HL-60 (cell line): ENCODE measurements at regions not wholly inside any gene's neighbourhood (a gene's known extent, or its start where the extent isn't known, plus 50 kb on each side); places are given as distances from the start of the nearest gene placed in this dataset.
A peak's percentile ranks its signal among the peaks of the same experiment; 100 is the strongest.

Experiments used
- DNase-seq, 2 experiments: peaks; one replicate each; pipeline ENCODE4 v3.0.0-alpha.2; 2010 to 2020; ENCODE audit warnings: low read depth in 1 of 2, low spot score in 1 of 2
- H3K27ac ChIP-seq: fragments of 250-450 bp; sonication (Bioruptor Pico); replicated peaks from 2 replicates; pipeline ENCODE4 v1.5.1; 2020; ENCODE audit warnings: mild to moderate bottlenecking, moderate library complexity
- H3K27me3 ChIP-seq: fragments of 250-450 bp; sonication (Bioruptor Pico); 2 replicates; pipeline ENCODE4 v1.5.1; 2021; ENCODE audit warnings: mild to moderate bottlenecking, moderate library complexity; ENCODE audit not compliant: insufficient read depth, poor library complexity, severe bottlenecking
- H3K4me3 ChIP-seq: replicated peaks from 2 replicates; pipeline ENCODE4 v1.5.1; 2011; ENCODE audit warnings: mild to moderate bottlenecking, control low read depth, low read length; ENCODE audit not compliant: insufficient read depth
- CTCF ChIP-seq: IDR thresholded peaks from one replicate; pipeline ENCODE4 v1.5.1; 2011; ENCODE audit warnings: low read length, control low read depth, inconsistent platforms; ENCODE audit not compliant: insufficient read depth
- GABPA ChIP-seq: IDR thresholded peaks from 2 replicates; pipeline ENCODE4 v1.6.1; 2012; ENCODE audit warnings: low read depth
- POLR2AphosphoS5 ChIP-seq: IDR thresholded peaks from 2 replicates; pipeline ENCODE4 v1.6.1; 2012; ENCODE audit warnings: low read depth
- SPI1 ChIP-seq: IDR thresholded peaks from 2 replicates; pipeline ENCODE4 v1.6.1; 2012; ENCODE audit warnings: low read depth, mild to moderate bottlenecking, borderline replicate concordance
- TF ChIP-seq, protein P1 (sequence below): IDR thresholded peaks from 2 replicates; pipeline ENCODE4 v1.6.1; 2012; ENCODE audit warnings: low read depth; ENCODE audit not compliant: insufficient replicate concordance

DNA sequence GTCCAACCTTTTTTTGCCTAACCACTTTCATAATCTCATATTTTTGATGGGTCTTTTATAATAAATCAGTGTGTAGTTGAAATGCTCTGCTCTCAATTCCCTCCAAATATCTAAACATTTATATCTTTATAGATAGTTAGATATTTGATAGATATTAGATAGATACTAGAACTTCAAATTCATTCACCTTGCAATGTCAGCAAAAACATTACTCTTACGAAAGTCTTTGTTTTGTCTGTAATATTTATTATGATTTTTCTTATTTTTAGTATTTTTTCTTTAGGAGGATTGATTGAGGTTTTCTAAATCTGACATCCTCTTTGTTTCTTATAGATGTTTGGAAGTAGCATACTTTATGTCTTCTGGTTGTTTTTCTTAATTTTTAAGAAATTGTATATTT lies 2563.6 kb downstream of the PCDH7 start:
- no peak overlapping the region for H3K4me3 ChIP-seq
- DNase-seq = no peak
- no peak for TF ChIP-seq POLR2AphosphoS5
- TF ChIP-seq CTCF = no peak
- TF ChIP-seq SPI1 = no peak
- no peak overlapping the region for H3K27ac ChIP-seq
- H3K27me3 ChIP-seq = no peaks in the 10 kb centered on the region

- Histone ChIP-seq H3K4me3 (no peak overlapping the region), H3K27me3 (no peaks in the 10 kb centered on the region), H3K27ac (no peak overlapping the region)
- no peak for DNase-seq
- TF ChIP-seq POLR2AphosphoS5 (no peak), CTCF (no peak), GABPA (no peak), SPI1 (no peak)
- TF ChIP-seq, protein P1, sequence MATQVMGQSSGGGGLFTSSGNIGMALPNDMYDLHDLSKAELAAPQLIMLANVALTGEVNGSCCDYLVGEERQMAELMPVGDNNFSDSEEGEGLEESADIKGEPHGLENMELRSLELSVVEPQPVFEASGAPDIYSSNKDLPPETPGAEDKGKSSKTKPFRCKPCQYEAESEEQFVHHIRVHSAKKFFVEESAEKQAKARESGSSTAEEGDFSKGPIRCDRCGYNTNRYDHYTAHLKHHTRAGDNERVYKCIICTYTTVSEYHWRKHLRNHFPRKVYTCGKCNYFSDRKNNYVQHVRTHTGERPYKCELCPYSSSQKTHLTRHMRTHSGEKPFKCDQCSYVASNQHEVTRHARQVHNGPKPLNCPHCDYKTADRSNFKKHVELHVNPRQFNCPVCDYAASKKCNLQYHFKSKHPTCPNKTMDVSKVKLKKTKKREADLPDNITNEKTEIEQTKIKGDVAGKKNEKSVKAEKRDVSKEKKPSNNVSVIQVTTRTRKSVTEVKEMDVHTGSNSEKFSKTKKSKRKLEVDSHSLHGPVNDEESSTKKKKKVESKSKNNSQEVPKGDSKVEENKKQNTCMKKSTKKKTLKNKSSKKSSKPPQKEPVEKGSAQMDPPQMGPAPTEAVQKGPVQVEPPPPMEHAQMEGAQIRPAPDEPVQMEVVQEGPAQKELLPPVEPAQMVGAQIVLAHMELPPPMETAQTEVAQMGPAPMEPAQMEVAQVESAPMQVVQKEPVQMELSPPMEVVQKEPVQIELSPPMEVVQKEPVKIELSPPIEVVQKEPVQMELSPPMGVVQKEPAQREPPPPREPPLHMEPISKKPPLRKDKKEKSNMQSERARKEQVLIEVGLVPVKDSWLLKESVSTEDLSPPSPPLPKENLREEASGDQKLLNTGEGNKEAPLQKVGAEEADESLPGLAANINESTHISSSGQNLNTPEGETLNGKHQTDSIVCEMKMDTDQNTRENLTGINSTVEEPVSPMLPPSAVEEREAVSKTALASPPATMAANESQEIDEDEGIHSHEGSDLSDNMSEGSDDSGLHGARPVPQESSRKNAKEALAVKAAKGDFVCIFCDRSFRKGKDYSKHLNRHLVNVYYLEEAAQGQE = no peak
Observed at GRCh38 chr4:33296876-33297455, 2576.8 kb downstream of the PCDH7 start.

DNA sequence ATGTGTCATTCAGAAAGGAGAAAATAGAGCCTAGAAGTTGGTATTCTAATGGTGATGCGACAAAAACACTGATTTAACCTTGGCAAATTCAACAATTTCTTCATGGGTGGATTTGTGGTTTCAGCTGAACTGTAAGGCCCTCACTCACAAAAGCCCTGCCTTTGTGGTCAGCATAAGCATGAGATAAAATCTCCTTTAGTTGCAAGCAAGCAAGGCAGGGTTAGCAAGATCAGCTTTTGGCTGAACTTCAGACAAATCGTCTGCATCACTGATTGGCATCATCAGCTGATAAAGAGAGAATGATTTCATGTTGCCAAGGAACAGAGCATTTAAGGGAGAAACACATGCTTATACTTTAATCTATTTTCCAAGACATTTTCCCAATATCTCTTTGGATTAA lies 2582.2 kb downstream of the PCDH7 start:
- Histone ChIP-seq H3K27me3 (no peaks in the 10 kb centered on the region), H3K27ac (peak overlapping the region; percentile 31; the same call in 1 of the 2 replicates), H3K4me3 (no peak overlapping the region)
- DNase-seq = peak in 1 of 2 experiments; percentile 67
- peak; percentile 56; the same call in 1 of the 2 replicates for TF ChIP-seq POLR2AphosphoS5
- TF ChIP-seq, protein P1 = no peak
- no peak for TF ChIP-seq GABPA
- TF ChIP-seq CTCF = no peak

DNA sequence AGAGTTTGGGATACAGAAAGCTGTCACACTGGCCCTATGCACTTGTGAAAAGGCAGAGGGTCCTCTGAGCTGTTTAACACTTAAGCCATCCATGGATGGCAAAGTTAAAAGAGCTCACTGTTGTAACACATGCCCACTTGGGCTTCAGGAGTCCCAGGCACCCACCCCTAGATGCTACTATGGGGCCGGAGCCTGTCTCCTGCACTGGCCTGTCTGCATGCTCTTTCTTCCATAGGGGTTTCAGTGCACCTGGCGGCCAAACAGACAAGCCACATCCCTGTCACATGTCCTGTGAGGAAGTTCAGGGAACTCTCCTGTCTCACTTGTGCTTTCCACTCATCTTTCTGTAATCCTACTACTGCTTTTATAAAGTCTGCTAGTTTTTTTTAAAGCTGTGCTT lies 2586.0 kb downstream of the PCDH7 start:
- no peak for TF ChIP-seq CTCF
- TF ChIP-seq, protein P1 = no peak
- TF ChIP-seq SPI1 = no peak
- TF ChIP-seq POLR2AphosphoS5 = no peak
- TF ChIP-seq GABPA = no peak
- H3K27ac ChIP-seq = no peak overlapping the region
- DNase-seq = no peak

More for the DNA sequence above, 2586.0 kb downstream of the PCDH7 start:
- Histone ChIP-seq H3K4me3 (no peak overlapping the region), H3K27me3 (no peaks in the 10 kb centered on the region)
